HEK293 (cell line): ENCODE measurements at regions not wholly inside any gene's neighbourhood (a gene's known extent, or its start where the extent isn't known, plus 50 kb on each side); places are given as distances from the start of the nearest gene placed in this dataset.

Source experiments
- ATF2 ChIP-seq: fragments of 450-650 bp; formaldehyde crosslinking; IDR thresholded peaks from 2 replicates; pipeline ENCODE4 v1.5.1; 2016; ENCODE audit warnings: missing biosample characterization, missing genetic modification characterization, low read depth
- CTCF ChIP-seq: fragments of 450-650 bp; formaldehyde crosslinking; IDR thresholded peaks from 2 replicates; pipeline ENCODE4 v1.5.1; 2016; ENCODE audit warnings: missing biosample characterization, missing genetic modification characterization
- PRDM4 ChIP-seq: fragments of 450-650 bp; formaldehyde crosslinking; IDR thresholded peaks from 2 replicates; pipeline ENCODE4 v1.5.1; 2017; ENCODE audit warnings: missing biosample characterization, missing genetic modification characterization
- SCRT1 ChIP-seq: fragments of 450-650 bp; formaldehyde crosslinking; IDR thresholded peaks from 2 replicates; pipeline ENCODE4 v1.5.1; 2016; ENCODE audit warnings: missing biosample characterization, missing genetic modification characterization, borderline replicate concordance
- TCF7L2 ChIP-seq: IDR thresholded peaks from 2 replicates; pipeline ENCODE4 v1.6.1; 2011; ENCODE audit warnings: low read depth, mild to moderate bottlenecking, inconsistent platforms, low read length, moderate library complexity, borderline replicate concordance
- ZBTB20 ChIP-seq: fragments of 450-650 bp; formaldehyde crosslinking; IDR thresholded peaks from 2 replicates; pipeline ENCODE4 v1.5.1; 2016; ENCODE audit warnings: missing biosample characterization, missing genetic modification characterization
- ZBTB7A ChIP-seq: fragments of 450-650 bp; formaldehyde crosslinking; IDR thresholded peaks from 2 replicates; pipeline ENCODE4 v1.5.1; 2016; ENCODE audit warnings: low read depth, missing biosample characterization, missing genetic modification characterization
- ZNF121 ChIP-seq: fragments of 450-650 bp; formaldehyde crosslinking; IDR thresholded peaks from 2 replicates; pipeline ENCODE4 v1.5.1; 2016; ENCODE audit warnings: missing biosample characterization, missing genetic modification characterization
- ZNF23 ChIP-seq: fragments of 450-650 bp; formaldehyde crosslinking; IDR thresholded peaks from 2 replicates; pipeline ENCODE4 v1.5.1; 2016; ENCODE audit warnings: missing biosample characterization, missing genetic modification characterization, borderline replicate concordance
- ZNF610 ChIP-seq: fragments of 450-650 bp; formaldehyde crosslinking; IDR thresholded peaks from 2 replicates; pipeline ENCODE4 v1.5.1; 2016; ENCODE audit warnings: missing biosample characterization, missing genetic modification characterization, borderline replicate concordance
- TF ChIP-seq, protein P1 (sequence below): fragments of 450-650 bp; formaldehyde crosslinking; IDR thresholded peaks from 2 replicates; pipeline ENCODE4 v1.5.1; 2016; ENCODE audit warnings: missing biosample characterization, missing genetic modification characterization

DNA sequence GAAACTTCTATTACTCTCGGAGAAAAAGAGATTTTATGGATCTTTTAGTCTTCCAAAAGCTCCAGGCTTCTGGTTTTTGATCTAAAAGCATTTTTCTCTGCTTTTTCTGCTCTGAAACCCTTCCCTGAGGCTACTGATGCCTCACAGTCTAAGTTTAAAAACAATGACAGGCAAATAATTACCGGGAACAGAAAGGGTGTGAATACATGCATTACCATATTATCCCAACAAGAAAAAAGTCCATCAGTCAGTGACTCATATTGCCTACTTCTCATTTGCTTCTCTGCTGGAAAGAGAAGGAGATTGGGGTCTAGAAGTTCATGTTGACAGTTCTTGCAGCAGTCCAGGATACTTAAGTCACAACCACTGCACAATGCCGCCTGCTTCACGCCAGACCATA lies 482.9 kb upstream of the C16orf82 start:
- no peak for TF ChIP-seq ZNF610 (tag by site-specific recombination)
- TF ChIP-seq ZBTB7A, result no peak
- no peak for TF ChIP-seq CTCF (tag by site-specific recombination)
- TF ChIP-seq TCF7L2, result no peak
- no peak for TF ChIP-seq ZNF23
- TF ChIP-seq, protein P1, sequence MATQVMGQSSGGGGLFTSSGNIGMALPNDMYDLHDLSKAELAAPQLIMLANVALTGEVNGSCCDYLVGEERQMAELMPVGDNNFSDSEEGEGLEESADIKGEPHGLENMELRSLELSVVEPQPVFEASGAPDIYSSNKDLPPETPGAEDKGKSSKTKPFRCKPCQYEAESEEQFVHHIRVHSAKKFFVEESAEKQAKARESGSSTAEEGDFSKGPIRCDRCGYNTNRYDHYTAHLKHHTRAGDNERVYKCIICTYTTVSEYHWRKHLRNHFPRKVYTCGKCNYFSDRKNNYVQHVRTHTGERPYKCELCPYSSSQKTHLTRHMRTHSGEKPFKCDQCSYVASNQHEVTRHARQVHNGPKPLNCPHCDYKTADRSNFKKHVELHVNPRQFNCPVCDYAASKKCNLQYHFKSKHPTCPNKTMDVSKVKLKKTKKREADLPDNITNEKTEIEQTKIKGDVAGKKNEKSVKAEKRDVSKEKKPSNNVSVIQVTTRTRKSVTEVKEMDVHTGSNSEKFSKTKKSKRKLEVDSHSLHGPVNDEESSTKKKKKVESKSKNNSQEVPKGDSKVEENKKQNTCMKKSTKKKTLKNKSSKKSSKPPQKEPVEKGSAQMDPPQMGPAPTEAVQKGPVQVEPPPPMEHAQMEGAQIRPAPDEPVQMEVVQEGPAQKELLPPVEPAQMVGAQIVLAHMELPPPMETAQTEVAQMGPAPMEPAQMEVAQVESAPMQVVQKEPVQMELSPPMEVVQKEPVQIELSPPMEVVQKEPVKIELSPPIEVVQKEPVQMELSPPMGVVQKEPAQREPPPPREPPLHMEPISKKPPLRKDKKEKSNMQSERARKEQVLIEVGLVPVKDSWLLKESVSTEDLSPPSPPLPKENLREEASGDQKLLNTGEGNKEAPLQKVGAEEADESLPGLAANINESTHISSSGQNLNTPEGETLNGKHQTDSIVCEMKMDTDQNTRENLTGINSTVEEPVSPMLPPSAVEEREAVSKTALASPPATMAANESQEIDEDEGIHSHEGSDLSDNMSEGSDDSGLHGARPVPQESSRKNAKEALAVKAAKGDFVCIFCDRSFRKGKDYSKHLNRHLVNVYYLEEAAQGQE (tag by site-specific recombination), result no peak
- TF ChIP-seq PRDM4 (tag by site-specific recombination), result no peak
- TF ChIP-seq ATF2 (tag by site-specific recombination), result no peak
- TF ChIP-seq SCRT1 (tag by site-specific recombination), result no peak
- no peak for TF ChIP-seq ZBTB20
- no peak for TF ChIP-seq ZNF121 (tag by site-specific recombination)
